Loucy (cell line): ENCODE measurements at regions not wholly inside any gene's neighbourhood (a gene's known extent, or its start where the extent isn't known, plus 50 kb on each side); places are given as distances from the start of the nearest gene placed in this dataset.

Source experiments
- H2AFZ ChIP-seq: fragments of 200-600 bp; sonication (generic); 2 replicates; pipeline ENCODE4 v1.6.0; 2016; ENCODE audit warnings: antibody characterized with exemption, mild to moderate bottlenecking, low read length, moderate library complexity
- H3F3A ChIP-seq: fragments of 200-600 bp; 2 replicates; pipeline ENCODE4 v1.6.0; 2016; ENCODE audit warnings: antibody characterized with exemption, low read depth, mild to moderate bottlenecking
- H3K27me3 ChIP-seq: fragments of 200-600 bp; sonication (generic); 2 replicates; pipeline ENCODE4 v1.6.1; 2014; ENCODE audit warnings: low read length, mild to moderate bottlenecking; ENCODE audit not compliant: insufficient read depth, poor library complexity, severe bottlenecking
- H3K36me3 ChIP-seq: fragments of 200-600 bp; sonication (generic); 2 replicates; pipeline ENCODE4 v1.6.1; 2016; ENCODE audit warnings: low read length; ENCODE audit not compliant: insufficient read depth
- H3K4me1 ChIP-seq: fragments of 200-600 bp; sonication (generic); 2 replicates; pipeline ENCODE4 v1.5.1; 2014; ENCODE audit warnings: low read length, mild to moderate bottlenecking; ENCODE audit not compliant: insufficient read depth, poor library complexity, severe bottlenecking
- H3K4me2 ChIP-seq: fragments of 200-600 bp; sonication (generic); 2 replicates; pipeline ENCODE4 v1.6.0; 2014; ENCODE audit warnings: antibody characterized with exemption, low read length, low read depth, mild to moderate bottlenecking; ENCODE audit not compliant: poor library complexity, severe bottlenecking
- H3K4me3 ChIP-seq: fragments of 200-600 bp; sonication (generic); 2 replicates; pipeline ENCODE4 v1.5.1; 2014; ENCODE audit warnings: low read length, mild to moderate bottlenecking, mixed read lengths; ENCODE audit not compliant: poor library complexity, severe bottlenecking
- H3K79me2 ChIP-seq: fragments of 200-600 bp; sonication (generic); 2 replicates; pipeline ENCODE4 v1.6.1; 2014; ENCODE audit warnings: low read length; ENCODE audit not compliant: insufficient read depth
- H3K9ac ChIP-seq: fragments of 200-600 bp; sonication (generic); 2 replicates; pipeline ENCODE4 v1.6.0; 2014; ENCODE audit warnings: mild to moderate bottlenecking, low read depth, low read length, moderate library complexity; ENCODE audit not compliant: poor library complexity, severe bottlenecking
- H3K9me2 ChIP-seq: fragments of 200-600 bp; sonication (generic); replicated peaks from 2 replicates; pipeline ENCODE4 v1.6.1; 2016; ENCODE audit warnings: low read depth, low read length, mixed read lengths
- H3K9me3 ChIP-seq: fragments of 200-600 bp; sonication (generic); 2 replicates; pipeline ENCODE4 v1.6.1; 2014; ENCODE audit warnings: mild to moderate bottlenecking, antibody characterized with exemption, low read length, low read depth; ENCODE audit not compliant: insufficient read depth
- H4K20me1 ChIP-seq: fragments of 200-600 bp; sonication (generic); 2 replicates; pipeline ENCODE4 v1.6.0; 2014; ENCODE audit warnings: antibody characterized with exemption, low read length, mild to moderate bottlenecking; ENCODE audit not compliant: insufficient read depth, poor library complexity, severe bottlenecking
- EZH2phosphoT487 ChIP-seq: fragments of 200-600 bp; IDR thresholded peaks from 2 replicates; pipeline ENCODE4 v1.6.1; 2018; ENCODE audit warnings: antibody characterized with exemption, mild to moderate bottlenecking, moderate library complexity, borderline replicate concordance
- TF ChIP-seq, protein P1 (sequence below): fragments of 200-600 bp; sonication (generic); conservative IDR thresholded peaks from 2 replicates; pipeline ENCODE4 v1.5.1; 2014; ENCODE audit warnings: mild to moderate bottlenecking, antibody characterized with exemption, low read length

DNA sequence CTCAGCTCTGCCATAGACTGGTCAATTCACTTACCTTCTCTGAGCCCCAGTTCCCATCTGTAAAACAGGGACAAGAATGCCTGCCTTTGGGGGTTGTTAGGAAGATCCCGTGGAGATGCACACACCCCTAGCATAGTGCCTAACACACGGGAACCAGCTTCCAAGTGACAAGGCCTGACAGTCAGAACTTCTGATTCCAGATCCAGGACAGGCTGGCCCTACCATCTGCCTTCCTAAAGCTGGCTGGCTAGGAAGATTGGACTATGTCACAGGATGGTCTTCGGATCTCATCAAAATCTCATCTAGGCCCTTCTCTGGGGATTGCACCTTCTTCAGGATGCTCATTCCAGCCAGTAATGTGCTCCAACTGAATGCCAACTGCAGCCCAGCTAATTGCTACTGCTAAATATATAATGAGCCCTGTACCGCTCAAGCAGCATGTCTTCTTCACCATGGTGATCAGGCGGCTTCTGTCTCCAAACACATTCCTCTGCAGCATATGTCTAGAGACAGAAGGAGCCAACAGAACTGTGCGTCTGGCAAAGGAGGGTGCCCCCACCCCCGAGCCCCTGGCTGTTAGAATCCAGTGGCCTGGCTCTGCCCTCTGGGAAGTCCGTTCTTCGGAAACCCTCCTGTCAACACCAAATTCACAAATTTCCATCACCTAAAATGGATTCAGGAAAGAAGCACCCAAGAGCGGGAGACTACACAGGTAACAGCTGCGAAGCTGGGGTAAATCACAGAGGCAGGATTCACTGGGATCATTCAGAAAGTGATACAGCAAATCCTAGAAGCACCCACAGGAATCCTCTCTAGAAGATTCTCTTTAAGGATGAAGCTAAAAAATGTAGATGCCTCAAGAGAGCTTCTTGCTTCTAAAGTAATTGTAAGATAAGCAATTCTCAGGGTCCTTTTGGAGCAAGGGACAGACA is 142.1 kb upstream of the EEPD1 start:
- H3K4me2 ChIP-seq: no peak overlapping the region
- H3K36me3 ChIP-seq: no peaks in the 10 kb centered on the region
- H3F3A ChIP-seq: no peaks in the 10 kb centered on the region
- H3K4me3 ChIP-seq: no peak overlapping the region
- H3K27me3 ChIP-seq: no peaks in the 10 kb centered on the region
- H2AFZ ChIP-seq: no peak overlapping the region
- H3K9ac ChIP-seq: no peak overlapping the region
- no peaks in the 10 kb centered on the region for H3K4me1 ChIP-seq
- H4K20me1 ChIP-seq: no peaks in the 10 kb centered on the region
- H3K9me3 ChIP-seq: no peaks in the 10 kb centered on the region
- H3K9me2 ChIP-seq: no peaks in the 10 kb centered on the region
- H3K79me2 ChIP-seq: no peaks in the 10 kb centered on the region
- TF ChIP-seq, protein P1, sequence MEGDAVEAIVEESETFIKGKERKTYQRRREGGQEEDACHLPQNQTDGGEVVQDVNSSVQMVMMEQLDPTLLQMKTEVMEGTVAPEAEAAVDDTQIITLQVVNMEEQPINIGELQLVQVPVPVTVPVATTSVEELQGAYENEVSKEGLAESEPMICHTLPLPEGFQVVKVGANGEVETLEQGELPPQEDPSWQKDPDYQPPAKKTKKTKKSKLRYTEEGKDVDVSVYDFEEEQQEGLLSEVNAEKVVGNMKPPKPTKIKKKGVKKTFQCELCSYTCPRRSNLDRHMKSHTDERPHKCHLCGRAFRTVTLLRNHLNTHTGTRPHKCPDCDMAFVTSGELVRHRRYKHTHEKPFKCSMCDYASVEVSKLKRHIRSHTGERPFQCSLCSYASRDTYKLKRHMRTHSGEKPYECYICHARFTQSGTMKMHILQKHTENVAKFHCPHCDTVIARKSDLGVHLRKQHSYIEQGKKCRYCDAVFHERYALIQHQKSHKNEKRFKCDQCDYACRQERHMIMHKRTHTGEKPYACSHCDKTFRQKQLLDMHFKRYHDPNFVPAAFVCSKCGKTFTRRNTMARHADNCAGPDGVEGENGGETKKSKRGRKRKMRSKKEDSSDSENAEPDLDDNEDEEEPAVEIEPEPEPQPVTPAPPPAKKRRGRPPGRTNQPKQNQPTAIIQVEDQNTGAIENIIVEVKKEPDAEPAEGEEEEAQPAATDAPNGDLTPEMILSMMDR: no peak
- no peak for TF ChIP-seq EZH2phosphoT487

DNA sequence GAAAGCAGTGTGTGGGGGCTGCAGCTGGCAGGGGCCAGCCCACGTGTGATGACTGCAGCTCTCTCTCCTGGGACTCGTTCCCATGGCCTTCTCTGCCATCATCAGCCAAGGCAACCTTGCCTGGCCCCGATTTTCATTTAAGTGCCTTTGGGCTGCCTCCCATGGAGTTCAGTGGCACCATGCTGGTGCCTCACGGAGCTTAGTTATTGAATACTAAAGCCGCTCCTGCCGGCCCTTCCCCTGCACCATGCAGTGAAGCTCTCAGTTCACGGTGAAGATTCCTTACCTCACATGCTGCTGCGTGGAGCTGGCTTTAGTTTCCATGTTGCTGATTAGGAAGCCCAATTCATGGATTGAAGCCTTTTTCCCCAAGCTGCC is 141.5 kb upstream of the EEPD1 start:
- Histone ChIP-seq H4K20me1 (no peaks in the 10 kb centered on the region), H3K4me1 (no peaks in the 10 kb centered on the region), H3K9ac (no peak overlapping the region), H3K4me3 (no peak overlapping the region), H3K79me2 (no peaks in the 10 kb centered on the region), H3K4me2 (no peak overlapping the region), H3F3A (no peaks in the 10 kb centered on the region), H3K9me2 (no peaks in the 10 kb centered on the region), H2AFZ (no peak overlapping the region), H3K9me3 (no peaks in the 10 kb centered on the region), H3K36me3 (no peaks in the 10 kb centered on the region), H3K27me3 (no peaks in the 10 kb centered on the region)
- no peak for TF ChIP-seq EZH2phosphoT487
- TF ChIP-seq, protein P1: no peak

DNA sequence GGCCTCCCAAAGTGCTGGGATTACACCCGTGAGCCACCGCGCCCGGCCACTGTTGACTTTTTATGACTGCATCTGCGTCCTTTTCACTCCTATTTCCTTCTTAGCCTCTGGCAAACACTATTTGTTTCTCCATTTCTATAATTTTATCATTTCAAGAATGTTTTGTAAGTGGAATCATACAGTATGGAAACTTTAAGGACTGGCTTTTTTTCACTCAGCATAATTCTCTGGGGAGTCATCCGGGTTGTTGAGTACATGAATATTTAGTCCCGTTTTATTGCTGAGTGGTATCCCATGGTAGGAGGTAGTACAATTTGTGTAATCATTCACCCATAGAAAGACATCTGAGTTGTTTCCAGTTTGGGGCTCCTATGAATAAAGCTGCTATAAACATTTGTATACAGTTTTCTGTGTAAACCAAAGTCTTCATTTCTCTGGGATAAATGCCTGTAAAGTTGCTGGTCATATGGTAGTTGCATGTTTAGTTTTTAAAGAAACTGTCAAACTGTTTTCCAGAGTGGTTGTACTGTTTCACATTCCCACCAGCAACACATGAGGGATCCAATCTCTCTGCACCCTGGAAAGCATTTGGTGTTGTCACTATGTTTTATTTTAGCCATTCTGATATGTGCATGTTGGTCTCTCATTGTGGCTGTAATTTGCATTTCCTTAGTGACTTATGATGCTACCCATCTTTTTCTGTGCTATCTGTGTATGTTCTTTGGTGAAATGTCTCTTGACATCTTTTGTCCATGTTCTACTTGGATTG is 139.6 kb upstream of the EEPD1 start:
- TF ChIP-seq, protein P1: no peak
- no peak for TF ChIP-seq EZH2phosphoT487
- Histone ChIP-seq H3K9me2 (no peaks in the 10 kb centered on the region), H3K36me3 (no peaks in the 10 kb centered on the region), H3K9me3 (no peaks in the 10 kb centered on the region), H3K27me3 (no peaks in the 10 kb centered on the region), H3K79me2 (no peaks in the 10 kb centered on the region), H3K4me2 (no peak overlapping the region), H4K20me1 (no peaks in the 10 kb centered on the region), H3K4me1 (no peaks in the 10 kb centered on the region), H3K9ac (no peak overlapping the region), H2AFZ (no peak overlapping the region), H3K4me3 (no peak overlapping the region), H3F3A (no peaks in the 10 kb centered on the region)
